ENCODE measurements at regions not wholly inside any gene's neighbourhood (a gene's known extent, or its start where the extent isn't known, plus 50 kb on each side); places are given as distances from the start of the nearest gene placed in this dataset.

- DNase-seq = no peak
- Histone ChIP-seq H3K27me3 (replicated peaks; ENCODE audit: control insufficient read depth, insufficient read depth, low read length) (no peaks in the 10 kb centered on the region), H3K36me3 (ENCODE audit: control insufficient read depth, insufficient read depth, low read length) (no peaks in the 10 kb centered on the region), H3K4me3 (ENCODE audit: low read depth, low read length) (no peak overlapping the region), H3K9me3 (peaks cover 6% of the 10 kb centered on the region), H3K4me1 (no peaks in the 10 kb centered on the region)
- no TSS peak for BruUV-seq (replicated peaks)
- ChIA-PET CTCF (no interaction called here), POLR2A (no interaction called here)
- H3K9me3 Mint-ChIP-seq (ENCODE audit: unreplicated experiment) = no peaks in the 10 kb centered on the region
- no peak for TF ChIP-seq CTCF (IDR thresholded peaks at IDR 0.05; ENCODE audit: insufficient read depth in 1 of 2, low read depth in 1 of 2, low read length in 1 of 2, severe bottlenecking in 1 of 2, unreplicated experiment in 1 of 2)
- H3K4me1 Mint-ChIP-seq (ENCODE audit: low read depth, unreplicated experiment) = no peaks in the 10 kb centered on the region
- no peaks in the 10 kb centered on the region for H3K27me3 Mint-ChIP-seq (ENCODE audit: insufficient read depth, unreplicated experiment)
- intact Hi-C loops (cut with micrococcal nuclease; ENCODE audit: unreplicated experiment) = no loop called here
- H3K4me3 Mint-ChIP-seq (ENCODE audit: unreplicated experiment) = peak overlapping the region; percentile 47
- H3K27ac Mint-ChIP-seq (ENCODE audit: unreplicated experiment) = no peak overlapping the region
- no peaks in the 10 kb centered on the region for H3K36me3 Mint-ChIP-seq (ENCODE audit: insufficient read depth, unreplicated experiment)
Observed at GRCh38 chrX:1902901-1903235, 288.0 kb downstream of the ASMT start.

- intact Hi-C loops (cut with micrococcal nuclease; ENCODE audit: unreplicated experiment) = no loop called here
- BruUV-seq (replicated peaks) = no TSS peak
- Mint-ChIP-seq H3K4me1 (ENCODE audit: low read depth, unreplicated experiment) (no peaks in the 10 kb centered on the region), H3K27me3 (ENCODE audit: insufficient read depth, unreplicated experiment) (no peaks in the 10 kb centered on the region), H3K9me3 (ENCODE audit: unreplicated experiment) (no peaks in the 10 kb centered on the region), H3K4me3 (ENCODE audit: unreplicated experiment) (peak overlapping the region; percentile 47), H3K36me3 (ENCODE audit: insufficient read depth, unreplicated experiment) (no peaks in the 10 kb centered on the region), H3K27ac (ENCODE audit: unreplicated experiment) (no peak overlapping the region)
- TF ChIP-seq CTCF (IDR thresholded peaks at IDR 0.05; ENCODE audit: insufficient read depth in 1 of 2, low read depth in 1 of 2, low read length in 1 of 2, severe bottlenecking in 1 of 2, unreplicated experiment in 1 of 2) = no peak
- Histone ChIP-seq H3K4me1 (no peaks in the 10 kb centered on the region), H3K4me3 (ENCODE audit: low read depth, low read length) (no peak overlapping the region), H3K27me3 (replicated peaks; ENCODE audit: control insufficient read depth, insufficient read depth, low read length) (no peaks in the 10 kb centered on the region), H3K9me3 (peaks cover 6% of the 10 kb centered on the region), H3K36me3 (ENCODE audit: control insufficient read depth, insufficient read depth, low read length) (no peaks in the 10 kb centered on the region)
- ChIA-PET CTCF (no interaction called here), POLR2A (no interaction called here)
- DNase-seq = no peak
Observed at GRCh38 chrX:1903236-1903935, 288.5 kb downstream of the ASMT start.

GRCh38 chrX:1904663-1905218, 289.9 kb downstream of the ASMT start:
- H3K36me3 Mint-ChIP-seq (ENCODE audit: insufficient read depth, unreplicated experiment) = no peaks in the 10 kb centered on the region
- Histone ChIP-seq H3K36me3 (ENCODE audit: control insufficient read depth, insufficient read depth, low read length) (no peaks in the 10 kb centered on the region), H3K9me3 (peaks cover 6% of the 10 kb centered on the region), H3K27me3 (replicated peaks; ENCODE audit: control insufficient read depth, insufficient read depth, low read length) (no peaks in the 10 kb centered on the region; the same call in 1 of the 2 replicates), H3K4me1 (no peaks in the 10 kb centered on the region), H3K4me3 (ENCODE audit: low read depth, low read length) (no peak overlapping the region)
- no peak overlapping the region for H3K27ac Mint-ChIP-seq (ENCODE audit: unreplicated experiment)
- no peak overlapping the region for H3K4me3 Mint-ChIP-seq (ENCODE audit: unreplicated experiment)
- CTCF ChIA-PET = no interaction called here
- POLR2A ChIA-PET = no interaction called here
- H3K27me3 Mint-ChIP-seq (ENCODE audit: insufficient read depth, unreplicated experiment) = no peaks in the 10 kb centered on the region
- H3K9me3 Mint-ChIP-seq (ENCODE audit: unreplicated experiment) = no peaks in the 10 kb centered on the region
- no TSS peak for BruUV-seq (replicated peaks)
- intact Hi-C loops (cut with micrococcal nuclease; ENCODE audit: unreplicated experiment) = no loop called here
- TF ChIP-seq CTCF (IDR thresholded peaks at IDR 0.05; ENCODE audit: insufficient read depth in 1 of 2, low read depth in 1 of 2, low read length in 1 of 2, severe bottlenecking in 1 of 2, unreplicated experiment in 1 of 2) = no peak
- H3K4me1 Mint-ChIP-seq (ENCODE audit: low read depth, unreplicated experiment) = no peaks in the 10 kb centered on the region
- no peak for DNase-seq

Data from Caco-2 (cell line).